DOHH2 (cell line): ENCODE measurements at regions not wholly inside any gene's neighbourhood (a gene's known extent, or its start where the extent isn't known, plus 50 kb on each side); places are given as distances from the start of the nearest gene placed in this dataset.

Experiments used
- CTCF ChIP-seq: fragments of 200-600 bp; sonication (generic); IDR thresholded peaks from one replicate; pipeline ENCODE4 v1.5.1; 2014; ENCODE audit warnings: antibody characterized with exemption, mild to moderate bottlenecking, low read depth, low read length; ENCODE audit not compliant: poor library complexity, severe bottlenecking
- EZH2phosphoT487 ChIP-seq: fragments of 200-600 bp; sonication (generic); IDR thresholded peaks from 2 replicates; pipeline ENCODE4 v1.6.1; 2017; ENCODE audit warnings: borderline replicate concordance, mild to moderate bottlenecking, antibody characterized with exemption, low read length, moderate library complexity, mixed read lengths

DNA sequence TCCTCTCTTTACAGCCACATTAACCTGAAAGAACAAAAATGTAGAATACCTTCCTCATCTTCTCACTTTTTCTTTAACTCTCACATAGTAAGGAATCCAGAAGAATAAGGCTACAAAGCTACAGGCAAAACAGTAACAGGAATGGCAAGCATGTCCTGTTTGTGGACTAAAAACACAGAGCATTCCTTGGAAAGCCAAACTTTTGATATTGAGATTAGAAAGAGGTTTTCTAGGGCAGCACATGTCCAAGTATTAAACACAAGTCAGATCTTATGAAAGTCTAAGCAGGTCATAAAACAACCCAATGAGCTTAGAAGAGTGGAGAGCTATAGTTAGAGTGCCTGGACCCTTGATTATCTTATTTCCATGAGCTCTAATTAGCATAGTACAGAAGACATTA lies 58.2 kb upstream of the FAM9C start:
- TF ChIP-seq EZH2phosphoT487 (no peak), CTCF (no peak)
